DND-41 (cell line): ENCODE measurements at regions not wholly inside any gene's neighbourhood (a gene's known extent, or its start where the extent isn't known, plus 50 kb on each side); places are given as distances from the start of the nearest gene placed in this dataset.
"Not testable (repeated sequence)": the region's sequence is repeated elsewhere in the genome, so short reads cannot be mapped to it uniquely, and the experiment has no call there.

ENCODE experiments used
- ATAC-seq: fragments of 200-7000 bp; cut with Tn5 transposase; 3 replicates; pipeline ENCODE4 v1.9.1; 2021; ENCODE audit warnings: low read depth; ENCODE audit not compliant: insufficient read depth
- DNase-seq: peaks from one replicate; pipeline ENCODE4 v3.0.0-alpha.2; 2020
- H2AFZ ChIP-seq: 2 replicates; pipeline ENCODE4 v1.6.0; 2012; ENCODE audit warnings: low read depth, low read length
- H3K27ac ChIP-seq: 2 replicates; pipeline ENCODE4 v1.5.1; 2012; ENCODE audit warnings: low read length, inconsistent platforms
- H3K27me3 ChIP-seq: fragments of 200-600 bp; sonication (generic); 2 replicates; pipeline ENCODE4 v1.6.0; 2012; ENCODE audit warnings: low read length, mild to moderate bottlenecking, inconsistent platforms; ENCODE audit not compliant: insufficient read depth, poor library complexity
- H3K36me3 ChIP-seq: 2 replicates; pipeline ENCODE4 v1.5.1; 2012; ENCODE audit warnings: low read length, inconsistent platforms; ENCODE audit not compliant: insufficient read depth
- H3K4me1 ChIP-seq: 2 replicates; pipeline ENCODE4 v1.5.1; 2012; ENCODE audit warnings: mild to moderate bottlenecking, low read length; ENCODE audit not compliant: insufficient read depth
- H3K4me2 ChIP-seq: 2 replicates; pipeline ENCODE4 v1.6.0; 2012; ENCODE audit warnings: mild to moderate bottlenecking, moderate library complexity, low read length, inconsistent platforms; ENCODE audit not compliant: insufficient read depth
- H3K4me3 ChIP-seq, 2 experiments: fragments of 200-600 bp in 1 of 2; shearing (Covaris generic) in 1 of 2; 2 replicates each; pipeline ENCODE4 v1.5.1; 2012 to 2016; ENCODE audit warnings: inconsistent platforms in 2 of 2, low read length in 2 of 2, mild to moderate bottlenecking in 2 of 2, low read depth in 1 of 2, moderate library complexity in 1 of 2
- H3K79me2 ChIP-seq: 2 replicates; pipeline ENCODE4 v1.6.0; 2012; ENCODE audit warnings: low read length, inconsistent platforms; ENCODE audit not compliant: insufficient read depth
- H3K9ac ChIP-seq: 2 replicates; pipeline ENCODE4 v1.6.0; 2012; ENCODE audit warnings: low read depth, mild to moderate bottlenecking, inconsistent platforms, low read length, moderate library complexity
- H3K9me3 ChIP-seq: 2 replicates; pipeline ENCODE4 v1.5.1; 2012; ENCODE audit warnings: low read length, moderate library complexity, mild to moderate bottlenecking, inconsistent platforms; ENCODE audit not compliant: insufficient read depth, severe bottlenecking
- H4K20me1 ChIP-seq: 2 replicates; pipeline ENCODE4 v1.6.0; 2012; ENCODE audit warnings: low read length; ENCODE audit not compliant: insufficient read depth
- CTCF ChIP-seq: IDR thresholded peaks from 2 replicates; pipeline ENCODE4 v1.5.1; 2012; ENCODE audit warnings: borderline replicate concordance, low read length, moderate library complexity, mild to moderate bottlenecking; ENCODE audit not compliant: poor library complexity, severe bottlenecking; ENCODE audit errors: extremely low read depth
- EZH2 ChIP-seq: IDR thresholded peaks from 3 replicates; pipeline ENCODE4 v1.6.1; 2012; ENCODE audit warnings: borderline replicate concordance, low read depth, mild to moderate bottlenecking, moderate library complexity, low read length, inconsistent platforms; ENCODE audit not compliant: severe bottlenecking

GRCh38 chr14:106067935-106068334 lies 541.6 kb downstream of the TMEM121 start:
- Histone ChIP-seq H3K79me2 (no peaks in the 10 kb centered on the region), H3K27me3 (no peaks in the 10 kb centered on the region), H3K4me2 (no peak overlapping the region), H3K4me1 (peaks cover 51% of the 10 kb centered on the region), H3K27ac (peak overlapping the region; percentile 24), H3K9me3 (peaks cover 2% of the 10 kb centered on the region), H4K20me1 (no peaks in the 10 kb centered on the region), H3K36me3 (no peaks in the 10 kb centered on the region), H2AFZ (no peak overlapping the region), H3K9ac (no peak overlapping the region), H3K4me3 (no peak overlapping the region)
- TF ChIP-seq EZH2 (no peak), CTCF (no peak)
- DNase-seq (no peak), ATAC-seq (no peak)

GRCh38 chr14:106069804-106070625 lies 543.6 kb downstream of the TMEM121 start:
- no peak overlapping the region for H3K4me3 ChIP-seq
- no peaks in the 10 kb centered on the region for H3K27me3 ChIP-seq
- no peak overlapping the region for H3K9ac ChIP-seq
- H3K79me2 ChIP-seq = no peaks in the 10 kb centered on the region
- H3K36me3 ChIP-seq = no peaks in the 10 kb centered on the region
- H4K20me1 ChIP-seq = no peaks in the 10 kb centered on the region
- peaks cover 31% of the 10 kb centered on the region for H3K4me1 ChIP-seq
- DNase-seq = no peak
- no peak for TF ChIP-seq EZH2
- TF ChIP-seq CTCF = no peak
- H3K27ac ChIP-seq = no peak overlapping the region
- no peak overlapping the region for H2AFZ ChIP-seq
- H3K9me3 ChIP-seq = peaks cover 4% of the 10 kb centered on the region
- ATAC-seq = 0 out of 3 replicates have a peak, but pooled peaks have one; percentile 19
- H3K4me2 ChIP-seq = no peak overlapping the region

- Histone ChIP-seq H3K27me3 (no peaks in the 10 kb centered on the region), H3K4me3 (no peak overlapping the region), H3K36me3 (no peaks in the 10 kb centered on the region), H3K27ac (0 out of 2 replicates have a peak overlapping the region, but pooled peaks have one; percentile 44), H4K20me1 (no peaks in the 10 kb centered on the region), H3K79me2 (no peaks in the 10 kb centered on the region), H3K4me1 (peaks cover 22% of the 10 kb centered on the region), H3K4me2 (no peak overlapping the region), H2AFZ (no peak overlapping the region), H3K9me3 (no peaks in the 10 kb centered on the region), H3K9ac (no peak overlapping the region)
- TF ChIP-seq CTCF = peak; percentile 42
- no peak for TF ChIP-seq EZH2
- ATAC-seq (no peak), DNase-seq (no peak)
Observed at GRCh38 chr14:106080922-106081321, 554.5 kb downstream of the TMEM121 start.

- H3K4me2 ChIP-seq, H3K9me3 ChIP-seq, H3K4me3 ChIP-seq, H3K36me3 ChIP-seq, DNase-seq, H3K9ac ChIP-seq, H2AFZ ChIP-seq, H3K27me3 ChIP-seq, H4K20me1 ChIP-seq, H3K79me2 ChIP-seq: not testable (repeated sequence)
- H3K27ac ChIP-seq = peak overlapping the region; percentile 55
- peaks cover 30% of the 10 kb centered on the region for H3K4me1 ChIP-seq
- ATAC-seq = peak; percentile 77
Observed at GRCh38 chr14:106081721-106082120, 555.3 kb downstream of the TMEM121 start.
